ENCODE measurements at regions not wholly inside any gene's neighbourhood (a gene's known extent, or its start where the extent isn't known, plus 50 kb on each side); places are given as distances from the start of the nearest gene placed in this dataset.
A peak's percentile ranks its signal among the peaks of the same experiment; 100 is the strongest.

DNA sequence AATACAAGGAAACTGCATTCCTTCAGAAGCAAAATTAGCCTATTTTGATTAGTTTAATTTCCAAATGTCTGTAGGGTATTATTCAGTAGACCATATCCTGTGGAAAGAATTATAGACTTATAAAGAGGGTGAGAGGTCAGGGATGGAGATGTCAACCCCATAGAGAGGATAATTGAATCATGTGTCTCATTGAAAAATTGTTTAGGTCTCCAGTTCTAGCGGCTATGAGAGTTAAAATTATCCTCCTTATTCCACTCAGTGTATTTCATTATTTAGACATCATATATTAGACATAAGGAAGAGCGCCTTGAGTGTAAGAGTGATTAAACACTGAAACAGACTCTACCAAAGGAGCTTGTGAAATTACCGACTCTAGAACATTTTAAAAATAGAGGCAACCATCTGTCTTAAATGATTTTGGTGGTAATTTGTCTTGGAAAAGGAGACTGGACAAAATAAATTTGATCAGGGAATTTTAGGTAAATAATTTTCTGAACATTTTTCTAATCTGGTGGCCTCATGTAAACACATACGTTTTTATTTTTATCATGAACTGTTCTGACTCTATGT lies 654.4 kb upstream of the TENM3 start:
- Histone ChIP-seq H3K9ac (ENCODE audit: low read length) (no peak overlapping the region), H4K20me1 (ENCODE audit: insufficient read depth, low read length) (no peaks in the 10 kb centered on the region), H3K4me2 (ENCODE audit: low read length) (no peak overlapping the region), H3K4me3 (ENCODE audit: insufficient read depth, low read depth, low read length) (no peak overlapping the region), H3K27me3 (ENCODE audit: insufficient read depth, low read length) (no peaks in the 10 kb centered on the region), H3K4me1 (ENCODE audit: insufficient read depth, low read length) (no peaks in the 10 kb centered on the region), H3K9me3 (ENCODE audit: insufficient read depth, low read depth, low read length) (no peaks in the 10 kb centered on the region), H3K79me2 (ENCODE audit: insufficient read depth, low read length) (no peaks in the 10 kb centered on the region), H3K27ac (ENCODE audit: low read depth, low read length) (no peak overlapping the region), H3K36me3 (ENCODE audit: insufficient read depth, low read length) (no peaks in the 10 kb centered on the region), H2AFZ (ENCODE audit: low read depth, low read length) (no peak overlapping the region)
- no peak overlapping the region for H3K27ac Mint-ChIP-seq (ENCODE audit: unreplicated experiment)
- FAIRE-seq (no peak), DNase-seq (ENCODE audit: low read depth) (no peak)
- H3K4me1 Mint-ChIP-seq (ENCODE audit: low read depth, unreplicated experiment), result peaks cover 7% of the 10 kb centered on the region
- H3K4me3 Mint-ChIP-seq (ENCODE audit: unreplicated experiment), result no peak overlapping the region
- no peak for TF ChIP-seq EZH2 (IDR thresholded peaks at IDR 0.05; ENCODE audit: insufficient read depth, low read length)
- TF ChIP-seq, protein P1, sequence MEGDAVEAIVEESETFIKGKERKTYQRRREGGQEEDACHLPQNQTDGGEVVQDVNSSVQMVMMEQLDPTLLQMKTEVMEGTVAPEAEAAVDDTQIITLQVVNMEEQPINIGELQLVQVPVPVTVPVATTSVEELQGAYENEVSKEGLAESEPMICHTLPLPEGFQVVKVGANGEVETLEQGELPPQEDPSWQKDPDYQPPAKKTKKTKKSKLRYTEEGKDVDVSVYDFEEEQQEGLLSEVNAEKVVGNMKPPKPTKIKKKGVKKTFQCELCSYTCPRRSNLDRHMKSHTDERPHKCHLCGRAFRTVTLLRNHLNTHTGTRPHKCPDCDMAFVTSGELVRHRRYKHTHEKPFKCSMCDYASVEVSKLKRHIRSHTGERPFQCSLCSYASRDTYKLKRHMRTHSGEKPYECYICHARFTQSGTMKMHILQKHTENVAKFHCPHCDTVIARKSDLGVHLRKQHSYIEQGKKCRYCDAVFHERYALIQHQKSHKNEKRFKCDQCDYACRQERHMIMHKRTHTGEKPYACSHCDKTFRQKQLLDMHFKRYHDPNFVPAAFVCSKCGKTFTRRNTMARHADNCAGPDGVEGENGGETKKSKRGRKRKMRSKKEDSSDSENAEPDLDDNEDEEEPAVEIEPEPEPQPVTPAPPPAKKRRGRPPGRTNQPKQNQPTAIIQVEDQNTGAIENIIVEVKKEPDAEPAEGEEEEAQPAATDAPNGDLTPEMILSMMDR (IDR thresholded peaks at IDR 0.05; ENCODE audit: insufficient read depth, low read depth, low read length), result no peak
- H3K36me3 Mint-ChIP-seq (ENCODE audit: low read depth, unreplicated experiment), result no peaks in the 10 kb centered on the region
- H3K27me3 Mint-ChIP-seq (ENCODE audit: low read depth, unreplicated experiment), result no peaks in the 10 kb centered on the region
- no peaks in the 10 kb centered on the region for H3K9me3 Mint-ChIP-seq (ENCODE audit: unreplicated experiment)

DNA sequence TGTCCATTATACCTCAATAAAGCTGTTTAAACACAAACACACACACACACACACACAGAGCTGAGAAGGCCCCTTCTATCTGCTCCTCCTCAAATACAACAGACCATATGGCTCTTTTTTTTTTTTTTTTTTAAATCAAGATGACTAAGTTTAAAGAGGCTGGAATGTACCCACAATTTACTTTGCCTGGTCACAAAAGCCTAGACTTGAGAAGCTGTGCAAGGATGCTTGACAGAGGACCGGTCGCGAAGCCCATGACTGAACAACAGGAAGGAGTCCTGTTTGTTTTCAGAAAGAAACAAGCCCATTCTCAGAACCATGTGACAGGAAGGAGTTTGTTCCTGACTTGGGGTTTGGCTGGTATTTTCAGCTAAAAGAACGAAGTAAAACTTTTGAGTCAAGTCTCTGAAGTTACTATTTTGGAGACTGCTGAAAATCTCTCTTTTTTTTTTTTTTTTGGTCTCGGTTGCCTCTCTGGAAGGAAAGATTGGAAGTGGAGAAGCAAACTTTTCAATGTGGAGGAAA lies 650.9 kb upstream of the TENM3 start:
- no peaks in the 10 kb centered on the region for H3K9me3 Mint-ChIP-seq (ENCODE audit: unreplicated experiment)
- no peak overlapping the region for H3K4me3 Mint-ChIP-seq (ENCODE audit: unreplicated experiment)
- peak; percentile 34 for DNase-seq (ENCODE audit: low read depth)
- no peak for FAIRE-seq
- Histone ChIP-seq H3K36me3 (ENCODE audit: insufficient read depth, low read length) (no peaks in the 10 kb centered on the region), H3K4me2 (ENCODE audit: low read length) (no peak overlapping the region), H4K20me1 (ENCODE audit: insufficient read depth, low read length) (no peaks in the 10 kb centered on the region), H3K4me1 (ENCODE audit: insufficient read depth, low read length) (no peaks in the 10 kb centered on the region), H2AFZ (ENCODE audit: low read depth, low read length) (no peak overlapping the region), H3K9ac (ENCODE audit: low read length) (no peak overlapping the region), H3K4me3 (ENCODE audit: insufficient read depth, low read depth, low read length) (no peak overlapping the region), H3K27me3 (ENCODE audit: insufficient read depth, low read length) (no peaks in the 10 kb centered on the region), H3K27ac (ENCODE audit: low read depth, low read length) (no peak overlapping the region), H3K79me2 (ENCODE audit: insufficient read depth, low read length) (no peaks in the 10 kb centered on the region), H3K9me3 (ENCODE audit: insufficient read depth, low read depth, low read length) (no peaks in the 10 kb centered on the region)
- no peak for TF ChIP-seq EZH2 (IDR thresholded peaks at IDR 0.05; ENCODE audit: insufficient read depth, low read length)
- TF ChIP-seq, protein P1 (IDR thresholded peaks at IDR 0.05; ENCODE audit: insufficient read depth, low read depth, low read length), result no peak
- H3K27me3 Mint-ChIP-seq (ENCODE audit: low read depth, unreplicated experiment), result no peaks in the 10 kb centered on the region
- no peaks in the 10 kb centered on the region for H3K36me3 Mint-ChIP-seq (ENCODE audit: low read depth, unreplicated experiment)
- H3K27ac Mint-ChIP-seq (ENCODE audit: unreplicated experiment), result peak overlapping the region; percentile 47
- H3K4me1 Mint-ChIP-seq (ENCODE audit: low read depth, unreplicated experiment), result peaks cover 7% of the 10 kb centered on the region

DNA sequence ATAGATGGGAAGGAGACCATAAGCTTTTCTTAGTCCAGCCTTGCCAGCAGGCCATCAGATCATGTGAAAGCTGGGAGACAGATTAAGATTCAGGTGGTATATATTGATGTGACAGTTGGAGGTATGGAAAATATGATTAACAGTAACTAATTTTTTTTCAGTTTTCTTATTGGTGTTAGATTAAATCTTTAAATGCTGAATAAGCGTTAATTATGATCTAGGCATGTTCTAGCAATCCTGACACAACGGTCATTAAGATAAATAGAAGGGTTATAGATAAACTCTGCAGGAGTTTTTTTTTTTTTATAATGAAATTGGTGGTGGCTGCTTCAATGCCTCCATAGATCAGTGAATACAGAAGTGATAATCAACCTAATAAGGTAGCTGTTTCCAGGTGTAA lies 649.5 kb upstream of the TENM3 start:
- H3K27me3 Mint-ChIP-seq (ENCODE audit: low read depth, unreplicated experiment), result no peaks in the 10 kb centered on the region
- FAIRE-seq (no peak), DNase-seq (ENCODE audit: low read depth) (no peak)
- H3K4me1 Mint-ChIP-seq (ENCODE audit: low read depth, unreplicated experiment), result peaks cover 11% of the 10 kb centered on the region
- TF ChIP-seq EZH2 (IDR thresholded peaks at IDR 0.05; ENCODE audit: insufficient read depth, low read length), result no peak
- TF ChIP-seq, protein P1 (IDR thresholded peaks at IDR 0.05; ENCODE audit: insufficient read depth, low read depth, low read length), result no peak
- no peaks in the 10 kb centered on the region for H3K27me3 ChIP-seq (ENCODE audit: insufficient read depth, low read length)
- H2AFZ ChIP-seq (ENCODE audit: low read depth, low read length), result no peak overlapping the region
- H3K79me2 ChIP-seq (ENCODE audit: insufficient read depth, low read length), result no peaks in the 10 kb centered on the region
- no peaks in the 10 kb centered on the region for H3K36me3 Mint-ChIP-seq (ENCODE audit: low read depth, unreplicated experiment)
- H3K4me3 Mint-ChIP-seq (ENCODE audit: unreplicated experiment), result no peak overlapping the region
- no peak overlapping the region for H3K4me3 ChIP-seq (ENCODE audit: insufficient read depth, low read depth, low read length)
- H3K4me2 ChIP-seq (ENCODE audit: low read length), result no peak overlapping the region
- H3K9me3 Mint-ChIP-seq (ENCODE audit: unreplicated experiment), result no peaks in the 10 kb centered on the region
- no peak overlapping the region for H3K27ac ChIP-seq (ENCODE audit: low read depth, low read length)
- H3K9ac ChIP-seq (ENCODE audit: low read length), result no peak overlapping the region
- no peaks in the 10 kb centered on the region for H3K36me3 ChIP-seq (ENCODE audit: insufficient read depth, low read length)
- H3K27ac Mint-ChIP-seq (ENCODE audit: unreplicated experiment), result no peak overlapping the region
- no peaks in the 10 kb centered on the region for H3K4me1 ChIP-seq (ENCODE audit: insufficient read depth, low read length)
- H3K9me3 ChIP-seq (ENCODE audit: insufficient read depth, low read depth, low read length), result no peaks in the 10 kb centered on the region
- H4K20me1 ChIP-seq (ENCODE audit: insufficient read depth, low read length), result no peaks in the 10 kb centered on the region
